ENCODE measurements at regions not wholly inside any gene's neighbourhood (a gene's known extent, or its start where the extent isn't known, plus 50 kb on each side); places are given as distances from the start of the nearest gene placed in this dataset.
"Not testable (repeated sequence)": the region's sequence is repeated elsewhere in the genome, so short reads cannot be mapped to it uniquely, and the experiment has no call there.

GRCh38 chr10:10759806-10760205 lies 257.9 kb upstream of the CELF2 start:
- not testable (repeated sequence) for TF ChIP-seq CTCF (IDR thresholded peaks at IDR 0.05; ENCODE audit: low read depth, low read length, poor library complexity, severe bottlenecking); EZH2phosphoT487 (IDR thresholded peaks at IDR 0.05; ENCODE audit: borderline replicate concordance, low read length)

All from DOHH2 (cell line).